Activated CD8-positive, alpha-beta memory T cell treated with anti-CD3 and anti-CD28 coated beads, Interleukin-2, amount 50 U/mL, for 48 hours (primary cell): ENCODE measurements at regions not wholly inside any gene's neighbourhood (a gene's known extent, or its start where the extent isn't known, plus 50 kb on each side); places are given as distances from the start of the nearest gene placed in this dataset.

Source experiments
- DNase-seq: peaks from one replicate; pipeline ENCODE4 v3.0.0-alpha.2; 2020

GRCh38 chr11:70712471-70712870, 314.1 kb downstream of the CTTN start:
- no peak for DNase-seq

GRCh38 chr11:70713086-70713835, 314.9 kb downstream of the CTTN start:
- DNase-seq = no peak

- no peak for DNase-seq
Observed at GRCh38 chr11:70713988-70714665, 315.8 kb downstream of the CTTN start.

- DNase-seq = no peak
Observed at GRCh38 chr11:70715166-70715951, 317.0 kb downstream of the CTTN start.

- DNase-seq = no peak
Observed at GRCh38 chr11:70716216-70716615, 317.9 kb downstream of the CTTN start.

GRCh38 chr11:70716986-70717775, 318.9 kb downstream of the CTTN start:
- no peak for DNase-seq

- no peak for DNase-seq
Observed at GRCh38 chr11:70717936-70718595, 319.7 kb downstream of the CTTN start.

- no peak for DNase-seq
Observed at GRCh38 chr11:70719516-70719915, 321.2 kb downstream of the CTTN start.

- no peak for DNase-seq
Observed at GRCh38 chr11:70720281-70720680, 322.0 kb downstream of the CTTN start.

- no peak for DNase-seq
Observed at GRCh38 chr11:70721006-70721405, 322.7 kb downstream of the CTTN start.

- DNase-seq = no peak
Observed at GRCh38 chr11:70725278-70725677, 326.9 kb downstream of the CTTN start.

GRCh38 chr11:70725739-70726138, 327.4 kb downstream of the CTTN start:
- no peak for DNase-seq

- no peak for DNase-seq
Observed at GRCh38 chr11:70727021-70727420, 328.7 kb downstream of the CTTN start.

- DNase-seq = no peak
Observed at GRCh38 chr11:70727899-70728620, 329.7 kb downstream of the CTTN start.

GRCh38 chr11:70729949-70730348, 331.6 kb downstream of the CTTN start:
- no peak for DNase-seq

GRCh38 chr11:70730411-70730810, 332.1 kb downstream of the CTTN start:
- DNase-seq = no peak

GRCh38 chr11:70731271-70732022, 333.1 kb downstream of the CTTN start:
- DNase-seq = no peak

GRCh38 chr11:70732023-70732880, 333.9 kb downstream of the CTTN start:
- DNase-seq = no peak

GRCh38 chr11:70732881-70733196, 334.5 kb downstream of the CTTN start:
- DNase-seq = no peak
